G401.6 (cell line): ENCODE measurements at regions not wholly inside any gene's neighbourhood (a gene's known extent, or its start where the extent isn't known, plus 50 kb on each side); places are given as distances from the start of the nearest gene placed in this dataset.
"Not testable (repeated sequence)": the region's sequence is repeated elsewhere in the genome, so short reads cannot be mapped to it uniquely, and the experiment has no call there.

Experiments
- FAIRE-seq: peaks from 2 replicates; lab custom pipeline; 2012; peaks lifted over from hg19 to GRCh38; lab: Jason Lieb, UNC

DNA sequence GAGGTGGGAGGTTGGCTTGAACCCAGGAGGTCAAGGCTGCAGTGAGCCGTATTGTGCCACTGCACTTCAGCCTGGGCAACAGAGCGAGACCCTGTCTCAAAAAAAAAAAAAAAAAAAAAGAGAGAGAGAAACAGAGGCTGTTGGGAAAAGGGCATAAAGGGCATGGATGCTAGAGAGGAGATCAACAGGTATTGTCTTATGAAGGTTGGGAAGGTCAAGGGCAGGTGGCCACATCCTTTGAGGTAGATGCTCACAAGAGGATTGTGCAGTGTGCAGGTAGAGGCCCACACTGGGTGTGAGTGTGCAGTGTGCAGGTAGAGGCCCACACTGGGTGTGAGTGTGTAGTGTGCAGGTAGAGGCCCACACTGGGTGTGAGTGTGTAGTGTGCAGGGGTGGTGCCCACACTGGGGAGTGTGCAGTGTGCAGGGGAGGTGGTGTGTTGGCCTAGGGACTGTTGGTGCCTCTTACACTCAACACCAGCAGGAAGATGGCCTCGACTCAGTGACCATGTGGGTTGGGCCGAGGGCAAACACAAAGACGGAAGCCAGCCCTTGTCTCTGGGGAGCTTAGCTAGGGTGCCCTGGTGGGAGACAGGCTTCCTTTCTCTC, 404.9 kb upstream of the TNRC6C start:
- FAIRE-seq: no peak

GRCh38 chr17:77555121-77555591, 403.3 kb upstream of the TNRC6C start:
- FAIRE-seq: no peak

GRCh38 chr17:77555741-77556291, 402.7 kb upstream of the TNRC6C start:
- no peak for FAIRE-seq

GRCh38 chr17:77556383-77557061, 402.0 kb upstream of the TNRC6C start:
- FAIRE-seq: no peak

DNA sequence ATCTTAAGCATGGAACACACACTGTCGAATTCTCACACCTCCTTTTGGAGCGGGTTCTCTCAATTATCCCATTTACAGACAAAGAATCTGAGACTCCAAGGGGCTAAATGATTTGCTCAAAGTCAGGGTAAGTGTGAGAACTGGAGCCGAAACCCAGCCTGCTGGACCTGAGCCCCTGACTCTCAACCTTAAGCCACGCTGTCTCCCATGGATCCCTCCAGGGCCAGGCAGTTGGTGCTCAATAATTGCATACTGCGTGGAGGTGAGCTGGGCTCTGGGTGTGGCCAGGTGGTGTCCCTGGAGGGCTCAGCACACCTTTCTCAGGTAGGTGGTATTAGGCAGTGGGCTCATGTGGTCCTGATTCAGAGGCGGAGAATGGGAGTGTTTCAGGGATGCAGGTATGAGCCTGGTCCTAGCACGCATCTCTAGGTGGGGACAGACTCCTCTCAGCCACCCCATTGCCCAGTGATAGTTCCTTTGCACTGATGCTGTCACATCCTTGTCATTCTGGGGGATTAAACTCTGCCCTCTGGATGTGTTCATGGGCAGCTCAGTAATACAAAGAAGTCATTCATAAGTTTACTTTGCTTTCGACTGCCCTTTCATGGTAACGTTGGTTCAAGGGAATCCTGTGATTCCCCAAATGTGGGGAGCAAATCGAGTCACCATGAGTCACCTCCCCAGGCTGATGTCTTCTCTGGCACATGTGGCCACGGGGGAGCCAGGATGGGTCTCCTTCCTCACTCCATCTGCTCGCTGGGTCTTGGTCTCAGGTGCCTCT, 399.5 kb upstream of the TNRC6C start:
- FAIRE-seq: no peak

DNA sequence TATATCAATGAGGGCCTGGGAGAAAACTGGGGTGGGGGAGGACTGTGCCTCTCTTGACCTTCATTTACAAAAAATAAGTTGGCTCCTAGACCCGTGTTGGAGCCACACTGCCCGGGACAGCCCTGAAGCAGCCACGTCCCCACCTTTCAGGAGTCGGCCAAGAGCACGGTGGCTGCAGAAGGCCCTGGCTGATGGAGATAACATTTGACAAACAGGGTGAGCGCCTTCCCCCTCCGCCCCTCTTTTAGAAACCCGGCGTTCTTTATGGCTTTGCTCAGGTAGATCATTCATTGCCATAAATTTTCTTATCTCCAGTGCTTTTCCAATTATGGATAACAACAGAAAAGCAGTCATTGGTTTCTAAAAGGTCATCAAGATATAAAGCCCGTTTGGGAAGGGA, 398.1 kb upstream of the TNRC6C start:
- FAIRE-seq: no peak

- FAIRE-seq: no peak
Observed at GRCh38 chr17:77560841-77561240, 397.7 kb upstream of the TNRC6C start.

DNA sequence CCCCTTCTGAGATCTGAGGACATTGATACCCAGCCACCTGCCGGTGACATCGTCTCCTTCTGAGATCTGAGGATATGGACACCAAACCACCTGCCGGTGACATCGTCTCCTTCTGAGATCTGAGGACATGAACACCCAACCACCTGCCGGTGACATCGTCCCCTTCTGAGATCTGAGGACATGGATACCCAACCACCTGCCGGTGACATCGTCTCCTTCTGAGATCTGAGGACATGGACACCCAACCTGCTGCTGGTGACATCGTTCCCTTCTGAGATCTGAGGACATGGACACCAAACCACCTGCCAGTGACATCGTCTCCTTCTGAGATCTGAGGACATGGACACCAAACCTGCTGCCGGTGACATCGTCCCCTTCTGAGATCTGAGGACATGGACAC, 396.1 kb upstream of the TNRC6C start:
- FAIRE-seq: not testable (repeated sequence)

- no peak for FAIRE-seq
Observed at GRCh38 chr17:77563439-77564102, 394.9 kb upstream of the TNRC6C start.

DNA sequence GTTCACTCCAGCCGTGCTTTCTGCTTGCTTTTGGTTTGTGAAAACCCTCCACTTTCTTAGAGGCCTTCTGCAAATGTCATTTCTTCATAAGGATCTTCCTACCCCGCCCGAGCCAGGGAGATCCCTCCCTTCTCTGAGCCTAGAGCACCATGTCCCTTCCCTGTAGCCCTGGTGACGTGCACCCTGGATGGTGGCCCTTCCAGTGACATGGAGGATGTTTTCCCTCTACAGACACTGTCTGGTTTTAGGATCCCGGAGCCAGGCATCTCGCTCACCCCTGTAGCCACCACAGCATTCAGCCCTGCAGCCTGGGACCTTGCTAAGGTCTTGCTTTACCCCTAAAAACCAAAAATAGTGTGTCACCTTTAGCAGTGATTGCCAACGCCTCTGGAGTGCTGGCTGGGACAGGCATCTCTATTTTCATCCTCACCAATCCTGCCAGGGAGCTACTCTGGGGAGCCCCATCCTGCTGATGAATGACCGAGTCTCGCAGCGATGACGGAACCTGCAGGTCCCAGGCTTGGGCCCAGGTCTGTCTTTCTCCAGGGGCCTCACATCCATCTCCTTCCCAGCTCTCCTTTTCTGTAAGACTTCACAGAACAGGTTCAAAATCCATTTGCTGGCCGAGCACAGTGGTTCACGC, 394.1 kb upstream of the TNRC6C start:
- FAIRE-seq: no peak

DNA sequence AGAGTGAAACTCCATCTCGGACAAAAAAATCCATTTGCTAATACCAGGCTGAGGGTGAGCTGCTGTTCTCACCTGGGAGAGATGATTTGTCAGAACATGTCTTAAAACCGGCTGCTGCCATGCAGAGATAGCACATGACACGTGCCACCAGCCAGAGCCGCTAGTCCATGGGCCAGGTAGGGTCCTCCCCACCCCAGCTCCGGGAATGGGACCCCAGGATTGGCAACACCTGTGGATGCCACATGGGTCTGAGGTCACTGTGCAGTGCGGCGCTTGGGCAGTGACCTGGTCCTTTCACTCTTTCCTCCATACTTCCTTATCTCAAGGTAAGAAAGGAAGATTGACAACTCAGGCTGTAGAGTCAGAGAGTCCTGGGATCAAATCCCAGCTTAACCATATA, 393.3 kb upstream of the TNRC6C start:
- FAIRE-seq: no peak

DNA sequence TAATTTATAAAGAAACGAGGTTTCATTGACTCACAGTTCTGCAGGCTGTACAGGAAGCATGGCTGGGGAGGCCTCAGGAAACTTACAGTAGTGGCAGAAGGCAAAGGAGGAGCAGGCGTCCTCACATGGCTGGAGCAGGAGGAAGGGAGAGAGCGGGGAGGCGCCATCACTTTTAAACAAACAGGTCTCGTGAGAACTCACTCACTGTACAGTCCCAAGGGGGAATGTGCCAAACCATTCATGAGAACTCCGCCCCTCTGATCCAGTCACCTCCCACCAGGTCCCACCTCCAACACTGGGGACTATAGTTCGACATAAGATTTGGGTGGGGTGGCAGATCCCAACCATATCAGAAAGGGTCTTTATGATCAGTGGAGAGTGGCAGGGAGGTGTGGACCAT, 392.4 kb upstream of the TNRC6C start:
- no peak for FAIRE-seq

DNA sequence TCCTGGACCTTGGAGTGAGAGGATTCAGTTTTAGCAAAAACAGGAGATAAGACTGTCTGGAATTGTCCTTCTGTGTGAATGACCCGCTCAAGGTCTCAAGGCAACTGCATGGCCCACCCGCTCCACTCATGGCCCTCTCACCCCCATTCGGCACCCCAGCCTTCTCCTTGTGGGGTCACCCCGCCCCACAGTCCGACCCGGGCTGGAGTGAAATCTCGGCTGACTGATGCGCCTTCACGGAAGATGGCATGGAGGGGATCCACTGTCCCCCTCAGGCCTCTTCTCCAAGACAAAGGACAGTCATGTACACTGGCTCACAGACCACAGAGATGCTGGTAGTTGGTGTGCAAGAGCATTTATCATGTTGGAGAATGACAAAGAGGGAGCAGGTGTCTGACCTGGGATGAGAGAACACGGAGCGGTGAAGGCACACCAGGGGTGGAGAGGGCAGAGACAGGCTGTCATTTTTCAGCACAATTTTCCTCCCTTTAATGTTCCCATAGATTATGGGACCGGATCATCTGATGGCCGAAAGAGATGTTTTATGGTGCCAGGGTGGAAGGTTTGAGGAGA, 391.9 kb upstream of the TNRC6C start:
- no peak for FAIRE-seq

DNA sequence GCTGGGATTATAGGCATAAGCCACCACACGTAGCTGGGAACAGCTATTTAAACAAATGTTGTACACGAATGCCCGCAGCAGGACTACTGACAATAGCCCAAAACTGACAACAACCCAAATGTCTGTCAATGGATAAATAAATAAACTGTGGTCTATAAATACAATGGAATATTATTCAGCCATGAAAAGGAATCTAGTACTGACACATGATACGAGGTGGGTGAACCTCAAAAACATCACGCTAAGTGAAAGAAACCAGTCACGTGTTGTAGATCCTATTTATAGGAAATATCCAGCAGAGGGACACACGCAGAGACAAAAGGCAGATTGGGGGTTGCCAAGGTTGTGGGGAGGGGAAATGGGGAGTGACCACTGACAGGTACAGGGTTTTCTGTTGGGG, 390.0 kb upstream of the TNRC6C start:
- no peak for FAIRE-seq

DNA sequence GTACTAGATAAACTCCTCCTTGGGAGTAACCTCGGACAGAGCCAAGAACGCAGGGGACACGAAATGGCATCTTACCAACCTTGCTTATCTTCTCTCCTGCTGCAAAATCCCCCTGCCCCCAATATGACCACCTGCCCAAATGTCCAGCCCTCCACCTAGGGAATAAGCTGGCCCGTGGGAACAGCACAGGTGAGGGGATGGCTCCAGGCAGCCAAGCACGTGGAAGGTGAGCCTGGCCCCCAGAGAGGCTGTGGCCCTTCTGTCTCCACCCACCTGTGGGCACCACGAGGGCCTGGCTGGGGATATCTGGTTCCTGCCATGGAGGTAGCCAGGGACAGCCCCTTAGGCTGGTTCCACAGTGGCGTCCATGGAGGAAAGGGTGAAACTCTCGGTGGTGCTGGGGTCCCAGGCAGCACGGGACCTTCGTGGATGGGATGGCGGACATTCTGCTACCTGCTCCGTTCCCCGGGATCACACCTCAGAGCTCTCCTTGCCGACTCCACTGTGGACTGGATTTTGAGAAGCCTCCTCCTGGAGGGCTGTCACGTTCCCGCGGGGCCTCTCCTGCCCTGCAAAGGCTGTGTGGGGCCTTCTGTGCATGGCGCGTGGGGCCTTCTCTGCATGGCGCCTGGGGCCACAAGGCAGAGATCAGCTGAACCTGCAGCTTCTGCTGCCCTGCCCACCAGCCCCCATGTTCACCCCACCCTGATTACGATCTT, 388.5 kb upstream of the TNRC6C start:
- no peak for FAIRE-seq

- FAIRE-seq: no peak
Observed at GRCh38 chr17:77570565-77570898, 388.0 kb upstream of the TNRC6C start.

GRCh38 chr17:77571155-77571981, 387.1 kb upstream of the TNRC6C start:
- FAIRE-seq: no peak

DNA sequence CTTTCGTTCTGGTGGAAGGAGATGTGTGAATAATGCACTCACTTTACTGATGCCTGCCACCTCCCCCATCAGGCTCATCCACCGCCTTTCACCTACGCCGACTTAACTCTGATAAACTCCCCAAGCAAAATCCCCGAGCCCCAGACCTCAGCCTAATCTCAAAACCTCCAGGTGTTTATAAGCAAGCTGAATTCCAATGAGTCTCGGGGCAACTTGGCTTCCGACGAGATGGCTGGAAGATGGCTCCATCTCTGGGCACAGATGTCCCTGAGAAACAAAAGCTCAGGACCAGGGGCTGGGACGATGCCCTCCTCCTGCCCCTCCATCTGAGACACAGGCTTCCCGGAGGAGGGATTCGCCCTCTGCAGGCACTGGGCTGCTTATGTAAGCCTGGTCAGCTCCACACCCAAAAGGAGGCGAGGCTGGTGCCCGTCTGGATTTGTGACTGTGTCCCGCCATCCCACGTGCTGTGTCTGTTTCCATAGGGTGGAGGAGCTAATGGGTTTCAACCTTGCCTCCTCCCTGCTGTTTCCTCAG, 386.4 kb upstream of the TNRC6C start:
- no peak for FAIRE-seq

DNA sequence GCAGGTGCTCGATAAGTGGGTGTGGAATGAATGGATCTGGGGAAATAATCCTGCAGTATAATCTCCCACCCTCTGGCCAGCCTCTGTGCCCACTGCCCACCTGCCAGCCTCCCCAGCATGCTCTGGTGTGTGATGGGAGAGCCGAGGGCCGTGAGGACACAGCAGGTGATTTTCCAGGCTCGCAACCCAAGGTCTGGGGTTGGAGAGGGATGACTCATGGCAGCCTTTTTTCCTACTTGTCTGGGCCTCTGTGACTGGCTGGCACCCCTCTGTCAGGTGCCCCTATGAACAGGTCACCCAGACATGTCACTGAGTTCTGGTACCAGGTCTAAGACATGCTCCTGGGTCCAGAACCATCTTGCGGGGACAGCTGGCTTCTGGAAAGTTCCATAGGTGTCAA, 385.7 kb upstream of the TNRC6C start:
- no peak for FAIRE-seq

DNA sequence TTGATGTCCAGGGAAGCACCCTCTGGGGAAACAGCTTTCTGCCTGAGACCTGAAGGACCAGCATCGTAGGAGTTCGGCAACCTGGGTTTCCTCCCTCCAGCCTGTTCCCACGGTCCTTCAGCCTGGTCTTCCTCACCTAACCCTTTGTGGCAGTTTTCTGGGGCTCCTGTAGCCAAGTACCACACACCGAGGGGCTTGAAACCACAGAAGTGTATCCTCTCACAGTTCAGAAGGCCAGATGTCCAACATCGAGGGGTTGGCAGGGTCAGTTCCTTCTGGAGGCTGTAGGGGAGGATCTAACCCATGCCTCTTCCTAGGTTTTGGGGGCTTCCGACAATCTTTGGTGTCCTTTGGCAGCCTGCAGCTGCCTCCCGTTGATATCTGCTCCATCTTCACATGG, 381.0 kb upstream of the TNRC6C start:
- FAIRE-seq: no peak
